ENCODE measurements at regions not wholly inside any gene's neighbourhood (a gene's known extent, or its start where the extent isn't known, plus 50 kb on each side); places are given as distances from the start of the nearest gene placed in this dataset.

- TF ChIP-seq POLR2AphosphoS5 (IDR thresholded peaks at IDR 0.05; ENCODE audit: borderline replicate concordance, low read depth, low read length) (no peak), EZH2 (IDR thresholded peaks at IDR 0.05) (no peak)
Observed at GRCh38 chr10:52950578-52950977, 178.0 kb upstream of the MBL2 start.

All from SK-N-MC (cell line).